ENCODE measurements at regions not wholly inside any gene's neighbourhood (a gene's known extent, or its start where the extent isn't known, plus 50 kb on each side); places are given as distances from the start of the nearest gene placed in this dataset.
"Not testable (repeated sequence)": the region's sequence is repeated elsewhere in the genome, so short reads cannot be mapped to it uniquely, and the experiment has no call there.

DNA sequence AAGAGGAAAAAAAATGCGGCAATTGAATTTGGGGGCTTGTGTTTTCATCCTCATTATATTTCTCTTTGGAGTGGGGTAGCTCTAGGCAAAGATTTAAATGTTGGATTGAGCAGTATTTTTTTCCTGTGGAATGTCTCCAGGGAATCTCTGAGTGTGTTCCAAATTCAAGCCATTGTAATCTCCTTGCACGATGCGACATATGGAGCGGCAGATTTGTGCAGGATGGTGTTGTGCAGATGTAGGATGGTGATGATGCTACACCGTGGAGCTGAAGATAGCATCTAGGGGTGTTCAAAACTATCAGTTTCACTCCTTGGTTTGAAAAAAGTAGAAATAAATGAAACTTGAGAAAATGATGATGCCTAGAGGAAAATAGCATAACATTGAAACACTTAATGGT lies 777.5 kb upstream of the EPHA7 start:
- Histone ChIP-seq H3K4me1 (ENCODE audit: control insufficient read depth, insufficient read depth, low read length, unreplicated experiment) (no peaks in the 10 kb centered on the region), H3K79me2 (ENCODE audit: control insufficient read depth, insufficient read depth, low read length, unreplicated experiment) (no peaks in the 10 kb centered on the region), H3K27me3 (ENCODE audit: insufficient read depth, low read length) (no peaks in the 10 kb centered on the region), H3K4me3 (ENCODE audit: low read depth, low read length) (no peak overlapping the region), H3K27ac (ENCODE audit: low read depth, low read length) (no peak overlapping the region), H3K36me3 (ENCODE audit: insufficient read depth, low read length) (no peaks in the 10 kb centered on the region), H2AFZ (ENCODE audit: low read length, unreplicated experiment) (peak overlapping the region; percentile 25)

GRCh38 chr6:94190030-94190429 lies 770.7 kb upstream of the EPHA7 start:
- no peaks in the 10 kb centered on the region for H3K4me1 ChIP-seq (ENCODE audit: control insufficient read depth, insufficient read depth, low read length, unreplicated experiment)
- no peak overlapping the region for H2AFZ ChIP-seq (ENCODE audit: low read length, unreplicated experiment)
- H3K27me3 ChIP-seq (ENCODE audit: insufficient read depth, low read length): no peaks in the 10 kb centered on the region
- no peaks in the 10 kb centered on the region for H3K79me2 ChIP-seq (ENCODE audit: control insufficient read depth, insufficient read depth, low read length, unreplicated experiment)
- no peak overlapping the region for H3K4me3 ChIP-seq (ENCODE audit: low read depth, low read length)
- H3K36me3 ChIP-seq (ENCODE audit: insufficient read depth, low read length): no peaks in the 10 kb centered on the region
- H3K27ac ChIP-seq (ENCODE audit: low read depth, low read length): no peak overlapping the region

GRCh38 chr6:94184666-94185464 lies 765.5 kb upstream of the EPHA7 start:
- H3K27ac ChIP-seq (ENCODE audit: low read depth, low read length): no peak overlapping the region
- no peaks in the 10 kb centered on the region for H3K4me1 ChIP-seq (ENCODE audit: control insufficient read depth, insufficient read depth, low read length, unreplicated experiment)
- no peak overlapping the region for H3K4me3 ChIP-seq (ENCODE audit: low read depth, low read length)
- no peak overlapping the region for H2AFZ ChIP-seq (ENCODE audit: low read length, unreplicated experiment)
- no peaks in the 10 kb centered on the region for H3K79me2 ChIP-seq (ENCODE audit: control insufficient read depth, insufficient read depth, low read length, unreplicated experiment)
- no peaks in the 10 kb centered on the region for H3K36me3 ChIP-seq (ENCODE audit: insufficient read depth, low read length)
- H3K27me3 ChIP-seq (ENCODE audit: insufficient read depth, low read length): no peaks in the 10 kb centered on the region

DNA sequence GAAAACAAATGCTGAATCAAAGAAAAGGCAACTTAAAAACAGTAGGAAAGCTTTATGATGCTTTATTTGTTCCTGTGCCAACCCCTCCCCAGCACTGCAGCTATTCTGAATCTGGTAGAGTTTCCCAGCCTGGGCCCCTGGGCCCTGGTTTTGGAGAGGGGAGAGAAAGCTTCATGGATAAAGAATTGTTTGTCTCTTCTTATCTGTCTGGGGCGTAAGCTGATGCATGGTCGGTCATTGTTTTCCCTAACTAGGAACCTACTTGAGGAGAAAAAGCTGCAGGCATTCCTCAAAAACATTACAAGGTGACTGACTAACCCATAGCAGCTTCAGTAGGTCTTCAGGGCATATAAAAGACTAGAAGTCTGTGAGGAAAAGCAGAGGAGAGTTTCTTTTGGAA lies 758.1 kb upstream of the EPHA7 start:
- Histone ChIP-seq H2AFZ (ENCODE audit: low read length, unreplicated experiment) (peak overlapping the region; percentile 62), H3K27ac (ENCODE audit: low read depth, low read length) (no peak overlapping the region), H3K4me3 (ENCODE audit: low read depth, low read length) (no peak overlapping the region), H3K4me1 (ENCODE audit: control insufficient read depth, insufficient read depth, low read length, unreplicated experiment) (peaks cover 7% of the 10 kb centered on the region), H3K79me2 (ENCODE audit: control insufficient read depth, insufficient read depth, low read length, unreplicated experiment) (no peaks in the 10 kb centered on the region), H3K36me3 (ENCODE audit: insufficient read depth, low read length) (no peaks in the 10 kb centered on the region), H3K27me3 (ENCODE audit: insufficient read depth, low read length) (no peaks in the 10 kb centered on the region)

- no peaks in the 10 kb centered on the region for H3K36me3 ChIP-seq (ENCODE audit: insufficient read depth, low read length)
- no peak overlapping the region for H3K4me3 ChIP-seq (ENCODE audit: low read depth, low read length)
- H3K27ac ChIP-seq (ENCODE audit: low read depth, low read length): no peak overlapping the region
- no peaks in the 10 kb centered on the region for H3K79me2 ChIP-seq (ENCODE audit: control insufficient read depth, insufficient read depth, low read length, unreplicated experiment)
- H3K27me3 ChIP-seq (ENCODE audit: insufficient read depth, low read length): no peaks in the 10 kb centered on the region
- H3K4me1 ChIP-seq (ENCODE audit: control insufficient read depth, insufficient read depth, low read length, unreplicated experiment): peaks cover 7% of the 10 kb centered on the region
- H2AFZ ChIP-seq (ENCODE audit: low read length, unreplicated experiment): no peak overlapping the region
Observed at GRCh38 chr6:94175465-94175864, 756.1 kb upstream of the EPHA7 start.

- H3K27ac ChIP-seq (ENCODE audit: low read depth, low read length): no peak overlapping the region
- H2AFZ ChIP-seq (ENCODE audit: low read length, unreplicated experiment): no peak overlapping the region
- no peaks in the 10 kb centered on the region for H3K36me3 ChIP-seq (ENCODE audit: insufficient read depth, low read length)
- no peaks in the 10 kb centered on the region for H3K4me1 ChIP-seq (ENCODE audit: control insufficient read depth, insufficient read depth, low read length, unreplicated experiment)
- H3K4me3 ChIP-seq (ENCODE audit: low read depth, low read length): no peak overlapping the region
- H3K79me2 ChIP-seq (ENCODE audit: control insufficient read depth, insufficient read depth, low read length, unreplicated experiment): no peaks in the 10 kb centered on the region
- no peaks in the 10 kb centered on the region; the same call in 1 of the 2 replicates for H3K27me3 ChIP-seq (ENCODE audit: insufficient read depth, low read length)
Observed at GRCh38 chr6:94163877-94164276, 744.5 kb upstream of the EPHA7 start.

DNA sequence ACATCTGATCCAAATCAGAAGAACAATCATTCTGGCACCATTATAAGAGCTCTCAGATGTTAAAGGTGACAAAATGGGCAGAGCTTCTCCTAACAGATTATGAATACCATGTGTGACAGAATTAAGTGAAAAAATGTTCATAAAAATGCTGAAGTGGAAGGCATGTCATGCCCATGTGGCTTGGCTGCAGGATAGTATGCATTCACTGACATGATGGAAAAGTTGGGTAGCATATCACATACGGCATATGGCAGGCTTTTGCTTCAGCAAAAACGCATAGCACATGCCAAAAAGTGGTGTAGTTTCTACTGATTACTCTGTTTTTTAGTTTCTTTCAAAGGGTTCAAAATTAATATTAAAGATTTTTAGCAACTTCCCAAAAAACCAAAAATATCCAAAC lies 731.5 kb upstream of the EPHA7 start:
- no peaks in the 10 kb centered on the region for H3K79me2 ChIP-seq (ENCODE audit: control insufficient read depth, insufficient read depth, low read length, unreplicated experiment)
- no peaks in the 10 kb centered on the region for H3K27me3 ChIP-seq (ENCODE audit: insufficient read depth, low read length)
- no peaks in the 10 kb centered on the region for H3K4me1 ChIP-seq (ENCODE audit: control insufficient read depth, insufficient read depth, low read length, unreplicated experiment)
- H2AFZ ChIP-seq (ENCODE audit: low read length, unreplicated experiment): no peak overlapping the region
- H3K27ac ChIP-seq (ENCODE audit: low read depth, low read length): no peak overlapping the region
- H3K4me3 ChIP-seq (ENCODE audit: low read depth, low read length): no peak overlapping the region
- H3K36me3 ChIP-seq (ENCODE audit: insufficient read depth, low read length): no peaks in the 10 kb centered on the region

- Histone ChIP-seq H3K79me2 (ENCODE audit: control insufficient read depth, insufficient read depth, low read length, unreplicated experiment) (no peaks in the 10 kb centered on the region), H3K4me3 (ENCODE audit: low read depth, low read length) (no peak overlapping the region), H2AFZ (ENCODE audit: low read length, unreplicated experiment) (no peak overlapping the region), H3K27me3 (ENCODE audit: insufficient read depth, low read length) (no peaks in the 10 kb centered on the region), H3K27ac (ENCODE audit: low read depth, low read length) (no peak overlapping the region), H3K36me3 (ENCODE audit: insufficient read depth, low read length) (no peaks in the 10 kb centered on the region), H3K4me1 (ENCODE audit: control insufficient read depth, insufficient read depth, low read length, unreplicated experiment) (no peaks in the 10 kb centered on the region)
Observed at GRCh38 chr6:94144807-94145206, 725.4 kb upstream of the EPHA7 start.

- not testable (repeated sequence) for H3K27me3 ChIP-seq (ENCODE audit: insufficient read depth, low read length); H3K79me2 ChIP-seq (ENCODE audit: control insufficient read depth, insufficient read depth, low read length, unreplicated experiment); H3K36me3 ChIP-seq (ENCODE audit: insufficient read depth, low read length); H3K4me3 ChIP-seq (ENCODE audit: low read depth, low read length); H3K27ac ChIP-seq (ENCODE audit: low read depth, low read length); H2AFZ ChIP-seq (ENCODE audit: low read length, unreplicated experiment); H3K4me1 ChIP-seq (ENCODE audit: control insufficient read depth, insufficient read depth, low read length, unreplicated experiment)
Observed at GRCh38 chr6:94137178-94137577, 717.8 kb upstream of the EPHA7 start.

DNA sequence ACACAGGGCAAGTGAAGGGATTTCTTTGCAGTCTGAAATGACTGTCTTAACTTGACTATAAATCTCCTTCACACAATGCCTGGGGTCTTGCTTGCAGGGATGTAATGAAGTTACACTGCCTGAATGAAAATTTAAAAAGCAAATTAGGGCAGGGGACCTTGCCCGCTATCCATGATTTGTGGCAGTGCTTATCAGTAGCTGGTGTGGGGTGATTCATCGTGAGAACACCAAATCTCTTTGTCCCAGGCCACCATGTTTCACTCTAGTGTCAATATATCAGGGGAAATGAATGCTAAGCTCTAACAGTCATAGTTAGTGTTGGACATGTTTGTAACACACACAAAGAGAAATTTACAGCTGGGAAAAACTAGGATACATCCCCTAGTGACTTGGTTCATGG lies 713.7 kb upstream of the EPHA7 start:
- Histone ChIP-seq H3K4me3 (ENCODE audit: low read depth, low read length) (no peak overlapping the region), H3K79me2 (ENCODE audit: control insufficient read depth, insufficient read depth, low read length, unreplicated experiment) (no peaks in the 10 kb centered on the region), H3K27me3 (ENCODE audit: insufficient read depth, low read length) (no peaks in the 10 kb centered on the region), H2AFZ (ENCODE audit: low read length, unreplicated experiment) (no peak overlapping the region), H3K4me1 (ENCODE audit: control insufficient read depth, insufficient read depth, low read length, unreplicated experiment) (peaks cover 3% of the 10 kb centered on the region), H3K27ac (ENCODE audit: low read depth, low read length) (no peak overlapping the region), H3K36me3 (ENCODE audit: insufficient read depth, low read length) (no peaks in the 10 kb centered on the region)

DNA sequence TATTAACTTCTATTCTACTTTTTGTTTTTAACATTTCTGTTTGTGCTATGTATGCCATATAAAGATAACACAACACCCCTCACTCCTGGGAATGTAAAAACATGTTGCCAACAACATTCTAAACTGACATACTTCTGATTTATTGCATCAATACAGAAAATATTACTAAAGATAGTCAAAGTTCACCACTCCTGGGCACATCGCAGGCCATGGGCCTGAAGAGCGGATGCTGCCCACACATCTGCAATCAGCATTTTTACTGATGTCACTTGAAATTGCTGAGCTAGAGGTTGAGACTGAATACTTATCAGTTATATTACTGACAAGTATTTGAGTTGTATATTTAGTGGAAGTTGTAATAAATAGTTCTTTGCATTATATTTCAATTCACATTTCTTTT lies 711.9 kb upstream of the EPHA7 start:
- Histone ChIP-seq H3K4me1 (ENCODE audit: control insufficient read depth, insufficient read depth, low read length, unreplicated experiment) (peaks cover 3% of the 10 kb centered on the region), H3K27me3 (ENCODE audit: insufficient read depth, low read length) (no peaks in the 10 kb centered on the region), H3K4me3 (ENCODE audit: low read depth, low read length) (no peak overlapping the region), H3K79me2 (ENCODE audit: control insufficient read depth, insufficient read depth, low read length, unreplicated experiment) (no peaks in the 10 kb centered on the region), H3K27ac (ENCODE audit: low read depth, low read length) (no peak overlapping the region), H3K36me3 (ENCODE audit: insufficient read depth, low read length) (no peaks in the 10 kb centered on the region), H2AFZ (ENCODE audit: low read length, unreplicated experiment) (no peak overlapping the region)

Measured in ACC112 (cell line).